HL-60/S4 treated with phorbol 12-myristate 13-acetate at 8.2 ng/mL for 4 days and 3 days (cell line): ENCODE measurements at regions not wholly inside any gene's neighbourhood (a gene's known extent, or its start where the extent isn't known, plus 50 kb on each side); places are given as distances from the start of the nearest gene placed in this dataset.

Experiments used
- in situ Hi-C: fragments of 300-500 bp; cut with MboI; formaldehyde crosslinking; loops from 2 replicates; pipeline ENCODE4 v1.15.0; 2022; ENCODE audit warnings: low sequenced_read_pairs

GRCh38 chr7:25918731-25919130, 233.3 kb upstream of the NFE2L3 start:
- in situ Hi-C loops = no loop called here

GRCh38 chr7:25922296-25922695, 229.7 kb upstream of the NFE2L3 start:
- in situ Hi-C loops = no loop called here

- in situ Hi-C loops = no loop called here
Observed at GRCh38 chr7:25923741-25924460, 228.1 kb upstream of the NFE2L3 start.

- in situ Hi-C loops = no loop called here
Observed at GRCh38 chr7:25926009-25926408, 226.0 kb upstream of the NFE2L3 start.

GRCh38 chr7:25926451-25926850, 225.5 kb upstream of the NFE2L3 start:
- in situ Hi-C loops = no loop called here

- in situ Hi-C loops = no loop called here
Observed at GRCh38 chr7:25926891-25927625, 224.9 kb upstream of the NFE2L3 start.

- in situ Hi-C loops = no loop called here
Observed at GRCh38 chr7:25927626-25927978, 224.4 kb upstream of the NFE2L3 start.

GRCh38 chr7:25928549-25929330, 223.3 kb upstream of the NFE2L3 start:
- in situ Hi-C loops = no loop called here

- in situ Hi-C loops = no loop called here
Observed at GRCh38 chr7:25929448-25929847, 222.6 kb upstream of the NFE2L3 start.

GRCh38 chr7:25930492-25931048, 221.4 kb upstream of the NFE2L3 start:
- in situ Hi-C loops = no loop called here

- in situ Hi-C loops = no loop called here
Observed at GRCh38 chr7:25931156-25931555, 220.8 kb upstream of the NFE2L3 start.

GRCh38 chr7:25933921-25934320, 218.1 kb upstream of the NFE2L3 start:
- in situ Hi-C loops = no loop called here

GRCh38 chr7:25940086-25940906, 211.7 kb upstream of the NFE2L3 start:
- in situ Hi-C loops = no loop called here

GRCh38 chr7:25944777-25945515, 207.1 kb upstream of the NFE2L3 start:
- in situ Hi-C loops = no loop called here

- in situ Hi-C loops = no loop called here
Observed at GRCh38 chr7:25945608-25946007, 206.4 kb upstream of the NFE2L3 start.

- in situ Hi-C loops = no loop called here
Observed at GRCh38 chr7:25946181-25946580, 205.8 kb upstream of the NFE2L3 start.

- in situ Hi-C loops = no loop called here
Observed at GRCh38 chr7:25947669-25948516, 204.1 kb upstream of the NFE2L3 start.

GRCh38 chr7:25949736-25950487, 202.1 kb upstream of the NFE2L3 start:
- in situ Hi-C loops = no loop called here
